Endodermal cell (in vitro differentiated cells): ENCODE measurements at regions not wholly inside any gene's neighbourhood (a gene's known extent, or its start where the extent isn't known, plus 50 kb on each side); places are given as distances from the start of the nearest gene placed in this dataset.

Experiments used
- DNase-seq: peaks from one replicate; pipeline ENCODE4 v3.0.0-alpha.2; 2017
- H3K27ac ChIP-seq: 2 replicates; pipeline ENCODE4 v1.5.1; 2013; ENCODE audit warnings: mild to moderate bottlenecking, low read depth, low read length, moderate library complexity
- H3K27me3 ChIP-seq: 2 replicates; pipeline ENCODE4 v1.6.1; 2013; ENCODE audit warnings: mild to moderate bottlenecking, low read length, moderate library complexity; ENCODE audit not compliant: insufficient read depth, control insufficient read depth, poor library complexity, severe bottlenecking
- H3K36me3 ChIP-seq: 2 replicates; pipeline ENCODE4 v1.7.0; 2013; ENCODE audit warnings: mild to moderate bottlenecking, low read length, moderate library complexity; ENCODE audit not compliant: control insufficient read depth, insufficient read depth
- H3K4me1 ChIP-seq: one replicate; pipeline ENCODE4 v1.7.0; 2013; ENCODE audit warnings: low read length; ENCODE audit not compliant: control insufficient read depth, insufficient read depth
- H3K4me3 ChIP-seq: 2 replicates; pipeline ENCODE4 v1.5.1; 2013; ENCODE audit warnings: mild to moderate bottlenecking, low read length, moderate library complexity
- H3K9ac ChIP-seq: 2 replicates; pipeline ENCODE4 v1.6.1; 2013; ENCODE audit warnings: mild to moderate bottlenecking, low read length, moderate library complexity; ENCODE audit not compliant: poor library complexity, severe bottlenecking; ENCODE audit errors: extremely low read depth
- H3K9me3 ChIP-seq: 2 replicates; pipeline ENCODE4 v1.6.1; 2013; ENCODE audit warnings: mild to moderate bottlenecking, low read length, moderate library complexity; ENCODE audit not compliant: control insufficient read depth
- H3K27ac Mint-ChIP-seq: 2 replicates; pipeline ENCODE4 v1.8.0; 2020; ENCODE audit warnings: mixed read lengths
- H3K27me3 Mint-ChIP-seq: 2 replicates; pipeline ENCODE4 v1.8.0; 2021; ENCODE audit warnings: mild to moderate bottlenecking, mixed read lengths; ENCODE audit not compliant: insufficient read depth
- H3K36me3 Mint-ChIP-seq: 2 replicates; pipeline ENCODE4 v1.8.0; 2020; ENCODE audit warnings: low read depth, mixed read lengths
- H3K4me1 Mint-ChIP-seq: 2 replicates; pipeline ENCODE4 v1.8.0; 2020; ENCODE audit warnings: mixed read lengths
- H3K4me3 Mint-ChIP-seq: 2 replicates; pipeline ENCODE4 v1.8.0; 2020; ENCODE audit warnings: mild to moderate bottlenecking, moderate library complexity, mixed read lengths
- H3K9me3 Mint-ChIP-seq: 2 replicates; pipeline ENCODE4 v1.8.0; 2020; ENCODE audit warnings: mild to moderate bottlenecking, mixed read lengths
- WGBS, 2 experiments: methylation state at CpG; one replicate each; pipeline versions ENCODE4 v1.1.5 to v1.1.7; 2013; ENCODE audit warnings: missing lambda C conversion rate in 2 of 2, mixed read lengths in 1 of 2; ENCODE audit not compliant: insufficient coverage in 1 of 2, insufficient read length in 1 of 2; 5-methylcytosine and 5-hydroxymethylcytosine counted together
- TF ChIP-seq, protein P1 (sequence below): fragments of 200-600 bp; sonication (generic); conservative IDR thresholded peaks from 2 replicates; pipeline ENCODE4 v1.5.0; 2021; ENCODE audit warnings: antibody characterized with exemption, mild to moderate bottlenecking

DNA sequence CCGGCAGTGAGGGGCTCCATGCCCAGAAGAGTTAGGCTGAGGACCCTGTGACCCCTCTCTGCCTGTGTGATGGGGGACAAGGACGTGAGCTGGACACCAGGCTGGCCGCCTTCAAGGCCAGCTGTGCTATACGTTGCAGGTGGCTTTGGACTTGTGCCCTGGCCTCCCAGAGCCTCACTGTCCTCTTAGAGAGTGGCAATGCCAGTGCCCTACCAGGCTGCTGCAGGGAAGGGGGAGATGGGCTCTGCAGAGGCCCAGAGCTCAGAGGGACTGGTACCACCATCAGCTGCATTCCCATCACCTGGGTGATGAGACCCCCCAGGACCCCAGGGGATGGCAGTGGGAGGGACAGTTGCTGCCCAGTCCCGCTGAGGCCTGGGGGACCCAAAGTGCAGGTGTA, 90.4 kb upstream of the SHISAL1 start:
- no peaks in the 10 kb centered on the region for H3K9me3 Mint-ChIP-seq
- Histone ChIP-seq H3K4me1 (no peaks in the 10 kb centered on the region), H3K36me3 (no peaks in the 10 kb centered on the region), H3K9me3 (no peaks in the 10 kb centered on the region), H3K27me3 (no peaks in the 10 kb centered on the region), H3K27ac (no peak overlapping the region), H3K4me3 (no peak overlapping the region), H3K9ac (no peak overlapping the region)
- peaks cover 4% of the 10 kb centered on the region for H3K4me1 Mint-ChIP-seq
- no peak overlapping the region for H3K27ac Mint-ChIP-seq
- no peak overlapping the region for H3K4me3 Mint-ChIP-seq
- peak; percentile 29 for DNase-seq
- TF ChIP-seq, protein P1, sequence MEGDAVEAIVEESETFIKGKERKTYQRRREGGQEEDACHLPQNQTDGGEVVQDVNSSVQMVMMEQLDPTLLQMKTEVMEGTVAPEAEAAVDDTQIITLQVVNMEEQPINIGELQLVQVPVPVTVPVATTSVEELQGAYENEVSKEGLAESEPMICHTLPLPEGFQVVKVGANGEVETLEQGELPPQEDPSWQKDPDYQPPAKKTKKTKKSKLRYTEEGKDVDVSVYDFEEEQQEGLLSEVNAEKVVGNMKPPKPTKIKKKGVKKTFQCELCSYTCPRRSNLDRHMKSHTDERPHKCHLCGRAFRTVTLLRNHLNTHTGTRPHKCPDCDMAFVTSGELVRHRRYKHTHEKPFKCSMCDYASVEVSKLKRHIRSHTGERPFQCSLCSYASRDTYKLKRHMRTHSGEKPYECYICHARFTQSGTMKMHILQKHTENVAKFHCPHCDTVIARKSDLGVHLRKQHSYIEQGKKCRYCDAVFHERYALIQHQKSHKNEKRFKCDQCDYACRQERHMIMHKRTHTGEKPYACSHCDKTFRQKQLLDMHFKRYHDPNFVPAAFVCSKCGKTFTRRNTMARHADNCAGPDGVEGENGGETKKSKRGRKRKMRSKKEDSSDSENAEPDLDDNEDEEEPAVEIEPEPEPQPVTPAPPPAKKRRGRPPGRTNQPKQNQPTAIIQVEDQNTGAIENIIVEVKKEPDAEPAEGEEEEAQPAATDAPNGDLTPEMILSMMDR: no peak
- WGBS, 2 experiments: 88 to 100% methylated on average over 3 to 5 of the region's 5 CpGs
- H3K27me3 Mint-ChIP-seq: peaks cover 2% of the 10 kb centered on the region
- no peaks in the 10 kb centered on the region for H3K36me3 Mint-ChIP-seq

DNA sequence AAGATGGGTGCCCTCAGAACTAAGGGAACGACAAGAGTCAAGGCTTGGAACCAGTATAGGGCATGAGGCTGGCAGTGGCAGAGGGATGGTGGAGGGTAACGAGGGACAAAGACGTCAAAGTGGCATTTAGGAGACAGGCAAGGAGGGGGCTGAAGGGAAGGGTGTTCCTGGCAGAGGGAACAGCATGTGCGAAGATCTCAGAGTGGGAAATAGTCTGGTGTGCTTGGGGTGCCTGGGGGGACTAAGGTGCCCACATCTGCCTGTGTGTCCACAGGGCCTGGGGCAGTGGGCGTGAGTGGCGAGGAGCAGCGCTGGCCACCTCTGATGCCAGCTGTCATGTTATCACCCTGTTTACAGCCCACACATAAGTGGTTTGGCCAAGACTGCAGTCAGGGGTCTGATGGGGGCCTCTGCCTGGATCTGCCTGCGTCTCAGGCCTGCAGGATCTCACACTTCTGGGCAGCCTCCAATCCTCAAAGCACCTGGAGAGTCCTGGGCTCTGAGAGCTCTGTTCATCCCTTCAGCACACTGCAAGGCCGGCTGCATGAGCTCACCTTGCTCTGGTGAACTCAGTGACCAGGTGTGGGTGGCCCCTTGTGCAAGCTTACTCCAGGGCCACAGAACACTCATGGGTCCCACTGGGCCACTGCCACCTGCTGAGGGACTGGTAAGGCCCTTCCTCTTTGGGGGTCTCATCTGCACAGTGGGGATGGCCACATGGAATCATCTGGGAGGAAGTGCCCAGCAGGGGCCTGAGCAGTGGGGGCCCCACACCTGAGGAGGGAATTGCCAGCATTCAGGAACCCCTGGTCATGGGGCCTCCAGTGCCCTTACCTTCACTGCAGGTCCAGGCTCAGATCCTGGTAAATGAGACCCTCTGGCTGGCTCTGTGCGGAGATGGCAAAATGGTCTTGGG, 89.7 kb upstream of the SHISAL1 start:
- Mint-ChIP-seq H3K4me3 (no peak overlapping the region), H3K4me1 (peaks cover 4% of the 10 kb centered on the region), H3K27ac (no peak overlapping the region), H3K9me3 (no peaks in the 10 kb centered on the region), H3K36me3 (no peaks in the 10 kb centered on the region), H3K27me3 (peaks cover 2% of the 10 kb centered on the region)
- peak; percentile 24 for DNase-seq
- TF ChIP-seq, protein P1: no peak
- Histone ChIP-seq H3K9me3 (no peaks in the 10 kb centered on the region), H3K27me3 (no peaks in the 10 kb centered on the region), H3K9ac (no peak overlapping the region), H3K4me3 (no peak overlapping the region), H3K4me1 (no peaks in the 10 kb centered on the region), H3K36me3 (no peaks in the 10 kb centered on the region), H3K27ac (no peak overlapping the region)
- 91 to 97% methylated on average over 9 to 10 of the region's 10 CpGs for WGBS, 2 experiments

DNA sequence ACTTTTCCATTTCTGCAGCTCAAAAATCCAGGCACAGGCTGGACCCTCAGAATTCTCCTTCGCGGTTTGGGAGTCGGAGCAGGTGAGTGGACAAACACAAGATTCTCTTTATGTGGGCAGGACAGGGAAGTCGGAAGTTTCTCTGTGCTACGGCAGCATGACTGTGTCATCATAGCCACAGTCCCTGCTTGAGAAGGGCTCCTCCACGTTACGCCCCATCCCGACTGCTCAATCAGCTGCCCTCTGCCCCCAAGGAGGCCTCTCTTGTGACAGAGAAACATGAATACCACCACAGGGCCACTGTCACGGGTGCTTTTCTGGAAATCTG, 89.0 kb upstream of the SHISAL1 start:
- H3K36me3 Mint-ChIP-seq: no peaks in the 10 kb centered on the region
- H3K4me3 Mint-ChIP-seq: no peak overlapping the region
- Histone ChIP-seq H3K4me3 (no peak overlapping the region), H3K9ac (no peak overlapping the region), H3K27me3 (no peaks in the 10 kb centered on the region), H3K9me3 (no peaks in the 10 kb centered on the region), H3K4me1 (no peaks in the 10 kb centered on the region), H3K36me3 (no peaks in the 10 kb centered on the region), H3K27ac (no peak overlapping the region)
- H3K4me1 Mint-ChIP-seq: peaks cover 1% of the 10 kb centered on the region
- peak; percentile 22 for DNase-seq
- H3K27ac Mint-ChIP-seq: no peak overlapping the region
- WGBS, 2 experiments: 67 to 94% methylated on average over 3 to 9 of the region's 9 CpGs
- TF ChIP-seq, protein P1: no peak
- peaks cover 2% of the 10 kb centered on the region for H3K27me3 Mint-ChIP-seq
- H3K9me3 Mint-ChIP-seq: no peaks in the 10 kb centered on the region
